ENCODE measurements at regions not wholly inside any gene's neighbourhood (a gene's known extent, or its start where the extent isn't known, plus 50 kb on each side); places are given as distances from the start of the nearest gene placed in this dataset.

GRCh38 chr20:19907326-19908056 is 109.7 kb upstream of the NAA20 start:
- no peak for TF ChIP-seq CTCF (IDR thresholded peaks at IDR 0.05)
- TF ChIP-seq POLR2A (IDR thresholded peaks at IDR 0.05) = no peak
- intact Hi-C loops (cut with DNase I) = no loop called here
- WGBS, 4 donors = 70 to 85% (median 81%) methylated on average over 3 of the region's 3 CpGs

GRCh38 chr20:19908576-19908975 is 108.6 kb upstream of the NAA20 start:
- DNase-seq = no peak
- Histone ChIP-seq H3K4me1 (replicated peaks in 1 of 2) (no peaks in the 10 kb centered on the region), H3K27me3 (no peaks in the 10 kb centered on the region), H3K36me3 (replicated peaks in 1 of 2) (no peaks in the 10 kb centered on the region), H3K27ac (no peak overlapping the region), H3K9me3 (replicated peaks in 1 of 3) (no peaks in the 10 kb centered on the region), H3K4me3 (no peak overlapping the region)
- WGBS, 4 donors = 82 to 93% (median 90%) methylated on average over 4 of the region's 4 CpGs
- no peak for TF ChIP-seq POLR2A (IDR thresholded peaks at IDR 0.05)
- no peak for TF ChIP-seq CTCF (IDR thresholded peaks at IDR 0.05)
- intact Hi-C loops (cut with DNase I) = no loop called here

More at GRCh38 chr20:19907326-19908056, 109.7 kb upstream of the NAA20 start:
- H3K27ac ChIP-seq = no peak overlapping the region
- H3K4me1 ChIP-seq (replicated peaks in 1 of 2) = no peaks in the 10 kb centered on the region
- H3K9me3 ChIP-seq (replicated peaks in 1 of 3) = no peaks in the 10 kb centered on the region
- no peaks in the 10 kb centered on the region for H3K27me3 ChIP-seq
- H3K4me3 ChIP-seq = no peak overlapping the region
- H3K36me3 ChIP-seq (replicated peaks in 1 of 2) = no peaks in the 10 kb centered on the region
- peak in 4 of 7 donors; percentile 43 to 75 (median 55) for DNase-seq

GRCh38 chr20:19909725-19910124 is 107.4 kb upstream of the NAA20 start:
- H3K4me1 ChIP-seq (replicated peaks in 1 of 2) = no peaks in the 10 kb centered on the region
- H3K4me3 ChIP-seq = no peak overlapping the region
- DNase-seq = peak; percentile 36 to 80 (median 66)
- H3K27me3 ChIP-seq = no peaks in the 10 kb centered on the region
- 51 to 84% (median 64%) methylated on average over 4 of the region's 4 CpGs for WGBS, 4 donors
- peak overlapping the region in 1 of 5 donors; percentile 57 for H3K27ac ChIP-seq
- H3K9me3 ChIP-seq (replicated peaks in 1 of 3) = no peaks in the 10 kb centered on the region
- no peak for TF ChIP-seq POLR2A (IDR thresholded peaks at IDR 0.05)
- no peak for TF ChIP-seq CTCF (IDR thresholded peaks at IDR 0.05)
- H3K36me3 ChIP-seq (replicated peaks in 1 of 2) = no peaks in the 10 kb centered on the region
- intact Hi-C loops (cut with DNase I) = no loop called here

GRCh38 chr20:19911810-19912382 is 105.3 kb upstream of the NAA20 start:
- Histone ChIP-seq H3K27ac (no peak overlapping the region), H3K4me3 (no peak overlapping the region), H3K4me1 (replicated peaks in 1 of 2) (no peaks in the 10 kb centered on the region), H3K36me3 (replicated peaks in 1 of 2) (no peaks in the 10 kb centered on the region), H3K9me3 (replicated peaks in 1 of 3) (no peaks in the 10 kb centered on the region), H3K27me3 (no peaks in the 10 kb centered on the region)
- no peak for TF ChIP-seq CTCF (IDR thresholded peaks at IDR 0.05)
- TF ChIP-seq POLR2A (IDR thresholded peaks at IDR 0.05) = no peak
- no peak for DNase-seq
- intact Hi-C loops (cut with DNase I) = no loop called here
- WGBS, 4 donors = 81 to 98% (median 89%) methylated on average over 4 of the region's 4 CpGs

Data from adrenal gland (tissue), 9 donors.